HG02973 (cell line): ENCODE measurements at regions not wholly inside any gene's neighbourhood (a gene's known extent, or its start where the extent isn't known, plus 50 kb on each side); places are given as distances from the start of the nearest gene placed in this dataset.
"Not testable (repeated sequence)": the region's sequence is repeated elsewhere in the genome, so short reads cannot be mapped to it uniquely, and the experiment has no call there.

Experiments
- ATAC-seq: cut with Tn5 transposase; IDR thresholded peaks from one replicate; pipeline ENCODE4 v1.9.1; 2021; ENCODE audit warnings: moderate library complexity; ENCODE audit not compliant: unreplicated experiment

DNA sequence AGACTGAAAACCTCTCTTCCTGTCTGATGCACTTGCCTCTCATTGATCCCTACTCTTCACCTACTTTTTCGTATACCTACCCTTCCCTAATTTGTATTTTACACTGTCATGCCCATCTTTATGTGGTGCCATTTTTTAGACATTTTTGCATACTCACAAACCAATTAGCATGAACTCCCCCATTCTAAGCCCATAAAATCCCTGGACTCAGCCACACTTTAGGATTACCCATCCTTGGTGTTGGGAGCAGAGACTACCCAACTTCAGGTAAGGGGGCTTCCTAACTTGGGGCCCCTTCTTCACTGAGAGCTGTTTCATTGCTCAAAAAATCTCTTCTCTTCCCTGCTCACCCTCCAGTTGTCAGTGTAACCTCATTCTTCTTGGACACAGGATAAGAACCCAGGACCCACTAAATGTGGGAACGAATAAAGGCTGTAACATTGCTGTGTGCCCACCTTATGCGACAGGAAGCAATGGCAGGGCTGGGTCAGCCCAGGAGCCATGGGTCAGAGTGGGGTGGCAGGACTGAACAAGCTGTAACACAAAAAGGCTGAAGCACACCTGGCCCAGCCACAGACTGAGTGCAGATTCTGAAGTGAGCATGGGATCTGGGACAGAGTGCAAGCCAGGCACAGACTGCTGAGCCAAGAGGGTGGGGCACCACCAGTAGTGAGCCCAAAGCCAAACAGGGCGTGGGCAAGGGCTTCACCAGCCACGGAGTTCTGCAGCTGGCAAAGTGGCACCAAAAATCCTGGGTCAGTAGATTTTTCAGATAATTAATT, 789.1 kb upstream of the HS3ST5 start:
- no peak for ATAC-seq

DNA sequence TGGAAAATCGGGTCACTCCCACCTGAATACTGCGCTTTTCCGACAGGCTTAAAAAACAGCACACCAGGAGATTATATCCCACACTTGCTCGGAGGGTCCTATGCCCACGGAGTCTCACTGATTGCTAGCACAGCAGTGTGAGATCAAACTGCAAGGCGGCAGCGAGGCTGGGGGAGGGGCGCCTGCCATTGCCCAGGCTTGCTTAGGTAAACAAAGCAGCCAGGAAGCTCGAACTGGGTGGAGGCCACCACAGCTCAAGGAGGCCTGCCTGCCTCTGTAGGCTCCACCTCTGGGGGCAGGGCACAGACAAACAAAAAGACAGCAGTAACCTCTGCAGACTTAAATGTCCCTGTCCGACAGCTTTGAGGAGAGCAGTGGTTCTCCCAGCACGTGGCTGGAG, 778.7 kb upstream of the HS3ST5 start:
- ATAC-seq = not testable (repeated sequence)

DNA sequence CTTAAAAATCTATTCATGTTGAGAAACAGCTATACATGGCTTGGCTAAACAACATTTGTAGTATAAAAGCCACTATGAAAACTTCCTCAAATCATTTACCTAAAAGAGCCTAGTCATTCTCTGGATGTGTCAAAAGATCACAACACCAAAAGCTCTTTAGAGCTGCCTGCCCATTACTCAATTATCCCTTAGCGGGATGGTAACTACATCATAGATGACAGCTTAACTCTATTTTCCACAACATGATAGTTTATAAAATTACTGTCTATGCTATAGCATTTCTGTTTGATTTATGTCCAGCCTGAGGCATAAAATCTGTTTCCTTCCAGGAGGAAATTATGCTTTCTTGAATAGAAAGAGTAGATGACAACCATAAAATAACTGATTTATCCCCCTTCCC, 777.6 kb upstream of the HS3ST5 start:
- no peak for ATAC-seq

DNA sequence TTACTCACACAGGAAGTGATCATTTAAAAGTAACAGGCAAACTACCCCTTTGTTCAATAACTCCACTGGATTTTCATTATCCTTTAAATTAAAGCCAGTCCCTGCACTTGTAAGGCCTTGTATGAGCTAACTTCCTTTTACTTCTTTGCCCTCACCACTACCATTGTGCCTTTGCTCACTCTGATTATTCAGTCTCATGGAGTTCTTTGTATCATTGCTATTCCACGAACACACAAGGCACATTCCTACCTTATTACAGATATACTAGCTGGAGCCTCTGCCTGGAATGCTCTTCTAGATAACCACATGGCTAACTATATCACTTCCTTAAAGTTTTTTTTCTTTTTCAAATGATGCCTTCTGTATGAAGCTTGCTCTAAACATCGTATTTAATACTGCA, 748.6 kb upstream of the HS3ST5 start:
- no peak for ATAC-seq

DNA sequence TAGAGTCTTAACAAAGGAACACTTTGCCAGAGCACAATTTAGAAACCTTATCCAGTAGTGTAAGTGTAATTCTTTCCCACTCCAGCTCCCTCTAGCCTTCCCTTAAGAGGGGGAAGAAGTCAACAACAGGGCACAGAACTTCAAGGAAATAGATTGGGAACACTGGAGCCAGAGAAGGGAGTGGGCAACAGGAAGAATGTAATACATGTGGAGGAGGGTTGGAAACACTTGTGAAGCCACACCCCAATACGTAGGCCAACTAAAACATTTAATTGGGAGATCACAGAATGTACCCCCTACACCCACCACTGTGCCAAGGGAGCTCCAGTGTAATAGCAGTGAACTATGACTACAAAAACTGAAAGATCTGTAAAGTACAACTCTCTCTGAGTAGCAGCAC, 735.7 kb upstream of the HS3ST5 start:
- no peak for ATAC-seq

DNA sequence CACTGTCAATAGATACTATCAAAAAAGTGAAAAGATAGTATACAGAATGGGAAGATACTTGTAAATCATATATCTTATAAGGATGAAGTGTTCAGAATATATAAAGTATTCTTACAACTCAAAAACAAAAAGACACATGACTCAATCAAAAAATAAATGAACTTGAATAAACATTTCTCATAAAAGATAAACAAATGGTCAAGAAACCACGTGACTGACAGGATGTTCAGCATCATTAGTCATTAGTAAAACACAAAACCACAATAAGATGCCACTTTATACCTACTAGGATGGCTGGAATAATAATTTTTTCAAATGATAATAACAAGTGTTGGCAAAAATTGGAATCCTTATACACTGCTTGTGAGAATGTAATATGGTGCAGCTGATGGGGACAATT, 729.1 kb upstream of the HS3ST5 start:
- no peak for ATAC-seq

DNA sequence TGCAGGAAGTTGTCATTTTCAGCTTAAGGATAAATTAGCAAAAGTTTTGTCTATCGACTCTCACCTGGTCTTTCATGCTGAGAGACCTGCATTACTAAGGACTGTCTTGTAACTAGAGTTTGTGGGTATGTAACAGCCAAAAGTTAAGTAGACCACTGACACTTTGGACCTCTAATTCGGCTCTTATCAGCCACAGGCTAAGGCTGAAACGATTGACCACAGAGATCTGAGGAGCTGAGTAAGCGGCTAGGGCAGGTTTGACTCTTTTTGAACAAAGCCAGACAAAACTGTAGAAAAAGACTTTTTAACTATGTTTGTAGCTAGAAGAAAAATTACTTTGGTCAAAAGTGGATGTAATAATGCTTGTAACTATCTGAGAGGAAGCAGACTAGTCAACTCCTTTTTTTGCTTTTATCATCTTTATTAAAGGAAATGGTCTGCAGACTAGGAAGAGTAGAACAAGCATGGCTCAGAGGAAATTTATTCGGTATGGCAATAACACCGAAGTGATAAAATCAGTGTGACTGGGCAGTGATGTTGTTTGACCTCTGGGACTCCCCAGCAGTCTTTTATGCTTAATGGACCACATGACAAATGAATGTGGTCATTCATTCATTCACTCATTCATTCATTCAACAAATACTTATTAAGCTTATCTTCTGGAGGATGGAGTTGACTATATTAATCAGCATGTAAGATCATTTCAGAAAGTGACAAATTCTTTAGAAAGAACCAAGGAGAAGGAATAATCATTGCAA, 725.0 kb upstream of the HS3ST5 start:
- no peak for ATAC-seq

DNA sequence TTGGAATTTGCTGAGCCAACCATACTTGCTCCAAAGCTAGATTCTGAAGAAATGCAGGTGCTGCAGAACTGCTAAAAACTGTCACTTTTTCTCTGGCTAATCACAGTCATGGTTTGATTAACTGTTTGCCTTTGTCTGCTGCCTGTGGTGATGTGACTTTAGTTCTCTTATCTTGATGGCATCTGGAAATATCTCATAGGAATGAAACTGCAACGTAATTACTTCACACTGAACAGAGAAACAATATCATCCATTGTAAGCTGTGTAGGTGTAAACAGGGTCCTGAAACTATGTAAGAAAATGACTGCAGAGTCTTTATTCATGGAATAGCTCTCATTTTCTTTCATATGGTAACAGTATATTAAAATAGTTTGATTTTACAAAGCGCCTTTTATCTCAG, 721.9 kb upstream of the HS3ST5 start:
- ATAC-seq = no peak

DNA sequence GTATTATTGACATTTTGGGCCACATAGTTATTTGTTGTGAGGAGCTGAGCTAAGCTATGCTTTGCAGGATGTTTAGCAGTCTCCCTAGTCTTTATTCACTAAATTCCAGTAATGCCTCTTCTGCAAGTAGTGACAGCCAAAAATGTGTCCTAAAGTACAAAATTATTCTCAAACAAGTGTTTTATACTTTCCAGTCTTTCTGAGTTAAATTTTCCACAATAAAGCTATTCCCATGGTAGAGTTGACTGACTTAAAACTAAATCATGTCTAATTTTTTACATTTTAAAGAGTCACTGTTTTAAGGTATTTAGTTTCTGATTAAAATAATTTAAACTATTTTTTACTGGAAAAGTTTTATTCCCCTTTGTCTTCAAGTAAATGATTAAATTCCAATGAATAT, 717.8 kb upstream of the HS3ST5 start:
- no peak for ATAC-seq

DNA sequence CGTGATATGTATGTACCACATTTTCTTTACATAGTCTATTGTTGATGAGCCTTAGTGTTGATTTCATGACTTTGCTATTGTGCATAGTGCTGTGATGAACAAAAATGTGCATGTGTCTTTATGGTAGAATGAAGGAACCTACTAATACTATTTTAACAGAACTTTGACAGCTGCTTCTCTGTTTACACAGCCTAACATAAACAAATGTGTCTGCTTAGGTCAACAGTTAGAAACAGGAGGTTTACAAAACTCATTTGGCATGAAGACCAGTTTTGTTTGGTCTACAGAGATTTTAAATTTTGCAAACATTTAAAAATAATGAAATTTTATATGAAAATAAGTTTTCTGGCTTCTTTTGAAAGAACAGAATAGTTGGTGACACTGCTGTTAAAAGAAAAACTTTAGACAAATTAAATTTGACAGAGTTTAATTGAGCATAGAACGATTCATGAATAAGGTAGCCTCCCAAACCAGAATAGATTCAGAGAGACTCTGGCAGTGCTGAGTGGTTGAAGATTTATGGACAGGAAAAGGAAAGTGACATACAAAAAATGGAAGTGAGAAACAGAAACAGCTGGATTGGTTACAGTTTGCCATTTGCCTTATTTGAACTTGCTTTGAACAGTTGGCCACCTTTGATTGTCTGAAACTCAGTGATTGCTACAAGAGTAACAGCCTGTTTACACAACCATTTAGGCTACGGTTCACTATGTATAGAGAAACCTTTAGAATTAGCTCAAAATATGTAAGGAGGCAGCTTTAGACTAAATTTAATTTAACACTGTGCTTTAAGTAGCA, 715.8 kb upstream of the HS3ST5 start:
- peak; percentile 50 for ATAC-seq

DNA sequence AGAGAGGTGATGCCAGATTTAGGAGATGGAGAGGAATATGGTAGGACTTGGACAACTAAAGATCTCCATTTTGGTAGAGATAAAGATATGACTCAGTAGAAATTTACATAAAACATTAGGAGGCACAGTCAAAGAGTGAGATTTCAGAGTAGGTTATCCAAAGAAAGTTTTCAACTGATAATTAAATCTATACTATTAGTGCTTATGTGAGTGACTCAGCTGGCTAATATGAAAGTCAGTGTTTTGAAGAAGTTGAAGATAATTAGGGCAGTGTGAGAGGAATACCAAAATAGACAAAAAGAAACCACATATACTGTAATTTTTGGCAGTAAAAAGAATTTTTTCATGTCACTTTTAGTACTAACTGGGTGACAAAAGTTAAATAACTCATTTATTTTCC, 712.8 kb upstream of the HS3ST5 start:
- ATAC-seq = no peak

DNA sequence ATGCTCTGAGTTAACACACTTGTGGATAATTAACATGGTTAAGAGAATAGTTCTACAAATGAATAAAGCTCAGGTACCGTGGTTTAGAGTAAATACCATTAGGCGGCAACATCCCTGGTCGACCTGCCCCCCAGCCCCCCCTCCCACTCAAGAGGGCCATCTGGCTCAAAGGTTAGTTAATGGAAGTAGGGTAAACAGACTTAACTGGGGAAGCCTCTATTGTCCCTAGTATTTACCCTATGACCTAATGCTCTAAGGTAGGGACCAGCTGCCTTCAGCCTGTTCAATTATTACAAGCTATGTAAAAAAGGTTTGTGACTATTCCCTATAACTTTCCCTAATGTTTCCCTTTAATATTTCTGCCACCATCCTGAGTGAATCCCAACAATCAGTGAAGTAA, 711.4 kb upstream of the HS3ST5 start:
- ATAC-seq = not testable (repeated sequence)

DNA sequence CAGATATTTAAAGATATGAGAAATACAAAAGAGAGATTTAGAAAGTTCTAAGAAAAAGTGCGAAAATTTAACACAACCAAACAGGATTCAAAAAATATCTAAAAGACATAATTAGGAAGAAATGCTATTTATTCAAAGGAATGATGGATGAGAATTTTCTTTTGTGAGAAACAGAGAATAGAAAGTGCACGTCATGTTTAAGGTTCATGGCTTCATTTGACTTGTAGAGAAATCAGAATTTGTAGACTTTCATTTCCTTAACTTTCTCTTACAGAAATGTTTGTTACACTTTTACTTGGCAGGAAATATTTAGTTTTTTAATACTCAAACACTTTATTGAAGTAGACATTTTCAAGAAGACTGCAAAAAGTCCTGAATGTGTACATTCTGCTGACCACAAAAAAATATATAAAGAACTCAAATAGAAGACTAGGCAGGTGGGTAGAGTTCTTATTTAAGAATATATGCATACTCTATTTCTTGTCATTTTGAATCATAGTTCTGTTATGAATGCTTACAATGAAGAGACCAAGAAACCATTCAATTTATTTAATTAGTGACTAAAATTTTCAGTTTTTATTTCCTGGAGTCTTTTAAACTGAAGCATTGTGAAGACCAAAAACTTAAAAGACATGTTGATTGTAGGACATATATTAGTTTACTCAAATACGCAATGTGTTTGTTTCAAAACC, 710.5 kb upstream of the HS3ST5 start:
- ATAC-seq = no peak

DNA sequence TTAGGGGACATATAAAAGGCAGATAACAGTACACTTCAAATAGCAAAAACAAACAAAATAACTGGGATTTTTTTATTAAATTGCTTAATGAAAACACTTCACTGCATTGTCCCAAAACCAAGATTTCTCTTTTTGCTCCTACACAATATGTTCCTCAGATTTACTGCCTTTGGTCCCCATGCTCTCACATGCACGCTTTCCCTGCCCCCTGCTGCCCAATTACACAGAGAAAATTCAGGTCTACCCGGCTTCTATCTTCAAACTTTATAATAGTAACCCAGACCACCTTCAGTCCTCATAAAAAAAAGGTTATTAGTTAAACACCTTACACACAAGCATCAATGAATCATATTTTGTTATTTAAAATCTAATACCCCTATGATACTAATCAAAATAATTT, 673.8 kb upstream of the HS3ST5 start:
- ATAC-seq = no peak

DNA sequence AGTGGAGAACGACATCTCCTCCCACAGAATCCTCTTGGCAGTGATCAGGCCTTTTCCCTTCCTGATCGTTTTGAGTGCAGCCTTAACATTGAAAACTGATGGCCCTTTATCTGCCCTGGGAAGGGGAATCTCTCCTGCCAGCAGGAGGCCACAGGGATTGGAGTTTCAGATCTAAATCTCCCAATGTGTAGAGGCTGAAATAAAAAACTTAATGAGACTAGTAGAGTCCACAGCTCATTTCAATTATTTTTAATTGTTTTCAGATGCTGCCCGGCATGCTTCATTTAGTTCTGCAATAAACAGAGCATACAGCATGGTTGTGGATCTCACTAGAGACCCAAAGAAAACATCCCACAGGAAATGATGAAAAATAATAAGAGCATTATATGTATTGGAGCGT, 662.2 kb upstream of the HS3ST5 start:
- ATAC-seq = no peak

DNA sequence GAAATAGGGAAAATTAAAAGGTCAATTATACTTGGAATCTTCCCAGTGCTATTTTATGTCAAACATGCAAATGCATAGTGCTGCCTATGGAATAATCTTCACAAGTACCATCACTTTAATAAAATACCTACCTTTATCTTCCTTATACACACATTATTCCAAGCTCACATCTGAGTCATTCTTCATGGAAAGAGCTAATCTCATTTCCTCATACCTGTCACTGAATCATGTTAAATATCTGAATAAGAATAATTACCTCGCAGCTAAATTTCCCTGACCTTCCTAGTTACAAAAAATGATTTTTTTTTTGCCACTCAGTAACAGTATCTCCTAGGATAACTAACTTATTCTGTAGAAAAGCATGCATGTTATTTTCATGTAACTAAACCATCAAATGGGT, 661.4 kb upstream of the HS3ST5 start:
- no peak for ATAC-seq

DNA sequence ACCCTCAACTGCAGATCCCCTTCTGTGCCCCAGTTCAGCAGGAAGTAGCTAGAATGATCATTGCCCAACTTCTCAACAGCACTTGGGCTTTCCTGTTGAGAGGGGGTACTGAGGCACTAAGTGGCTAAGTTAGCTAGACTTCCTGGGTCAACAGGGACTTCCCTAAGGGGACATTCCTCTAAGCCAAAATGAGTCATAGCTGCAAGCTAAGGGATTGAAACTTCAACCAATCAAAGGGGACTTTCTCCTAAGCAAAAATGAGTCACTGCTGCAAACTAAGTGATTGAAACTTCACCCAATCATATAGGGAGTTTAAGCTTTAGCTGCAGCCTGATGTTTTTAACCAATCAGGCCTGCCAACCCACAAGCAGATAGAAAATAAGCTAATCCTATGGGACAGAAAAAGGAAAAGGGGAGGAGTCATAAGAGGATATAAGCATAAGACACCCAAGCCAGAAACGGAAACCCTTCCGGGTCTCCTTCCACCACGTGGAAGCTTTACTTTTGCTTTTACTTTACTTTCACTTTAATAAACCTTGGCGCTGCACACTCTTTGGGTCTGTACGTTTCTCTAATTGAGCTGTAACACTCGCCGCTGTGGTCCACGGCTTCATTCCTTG, 659.0 kb upstream of the HS3ST5 start:
- ATAC-seq = no peak

DNA sequence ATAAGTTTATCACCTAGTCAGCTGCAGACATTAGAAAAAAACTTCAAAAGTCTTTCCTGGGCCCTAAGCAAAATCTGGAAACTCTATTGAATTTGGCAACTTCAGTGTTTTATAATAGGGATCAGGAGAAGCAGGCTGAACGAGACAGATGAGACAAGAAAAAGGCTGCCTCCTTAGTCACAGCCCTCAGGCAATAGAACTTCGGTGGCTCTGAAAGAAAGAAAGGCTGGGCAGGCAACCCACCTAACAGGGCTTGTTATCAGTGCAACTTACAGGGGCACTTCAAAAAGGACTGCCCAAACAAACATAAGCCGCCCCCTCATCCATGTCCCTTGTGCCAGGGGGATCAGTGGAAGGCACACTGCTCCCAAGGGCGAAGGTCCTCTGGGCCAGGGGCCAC, 657.9 kb upstream of the HS3ST5 start:
- ATAC-seq = no peak

DNA sequence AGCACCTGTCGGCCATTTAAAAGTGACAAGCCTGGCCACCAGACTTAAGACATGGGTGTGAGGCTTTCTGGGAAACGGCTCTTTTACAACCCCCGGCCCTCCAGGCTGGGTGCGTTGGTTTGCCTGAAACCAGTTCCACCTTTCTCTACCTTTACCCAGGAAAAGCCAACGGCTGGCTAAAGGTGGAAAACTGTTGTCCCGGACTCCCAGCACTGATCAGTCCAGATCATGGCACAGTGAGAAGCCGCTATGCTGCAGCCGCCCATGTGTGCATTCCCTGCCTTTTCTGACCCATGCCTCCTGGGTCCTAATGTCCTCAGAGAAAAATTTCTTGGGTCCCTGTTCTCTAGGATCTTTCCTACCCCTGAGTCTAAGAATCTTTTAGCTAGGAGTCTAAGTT, 655.7 kb upstream of the HS3ST5 start:
- ATAC-seq = no peak

DNA sequence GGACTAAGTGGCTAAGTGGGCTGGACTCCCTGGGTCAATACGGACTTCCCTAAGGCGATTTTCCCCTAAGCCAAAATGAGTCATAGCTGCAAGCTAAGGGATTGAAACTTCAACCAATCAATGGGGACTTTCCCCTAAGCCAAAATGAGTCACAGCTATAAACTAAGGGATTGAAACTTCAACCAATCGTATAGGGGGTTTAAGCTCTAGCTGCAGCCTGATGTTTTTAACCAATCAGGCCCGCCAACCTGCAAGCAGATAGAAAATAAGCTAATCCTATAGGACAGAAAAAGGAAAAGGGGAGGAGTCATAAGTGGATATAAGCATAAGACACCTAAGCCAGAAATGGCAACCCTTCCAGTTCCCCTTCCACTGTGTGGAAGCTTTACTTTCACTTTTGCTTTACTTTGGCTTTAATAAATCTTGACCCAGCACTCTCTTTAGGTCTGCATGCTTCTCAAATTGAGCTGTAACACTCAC, 655.0 kb upstream of the HS3ST5 start:
- ATAC-seq = peak; percentile 57

DNA sequence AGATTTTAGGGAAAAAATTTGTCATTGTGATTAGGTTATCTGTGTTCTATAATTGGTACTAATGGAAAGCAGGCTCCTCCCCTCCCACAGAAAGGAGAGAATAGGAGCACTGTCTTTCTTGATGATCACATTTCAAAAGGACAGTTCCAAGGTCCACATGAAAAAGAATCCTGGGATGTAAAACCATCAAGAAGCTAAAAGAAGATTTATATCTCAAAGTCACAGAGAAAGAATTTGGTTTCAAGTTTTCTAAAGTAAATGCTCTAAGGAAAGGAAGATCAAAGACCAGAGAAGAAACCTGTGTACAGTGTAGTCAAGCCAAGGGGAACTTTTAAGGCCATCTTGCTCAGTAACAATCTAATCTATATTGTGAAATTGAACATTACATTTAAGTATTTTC, 652.7 kb upstream of the HS3ST5 start:
- no peak for ATAC-seq
